Panc1 (cell line): ENCODE measurements at regions not wholly inside any gene's neighbourhood (a gene's known extent, or its start where the extent isn't known, plus 50 kb on each side); places are given as distances from the start of the nearest gene placed in this dataset.

Experiments
- ATAC-seq: fragments of 200-7000 bp; cut with Tn5 transposase; 2 replicates; pipeline ENCODE4 v1.9.1; 2020; ENCODE audit warnings: mild to moderate bottlenecking, moderate library complexity
- BruUV-seq: library from RNA; stranded (reverse); fragments of 400-500 nt; replicated peaks from 2 replicates; lab custom pipeline; 2021; lab: Mats Ljungman, UMichigan
- CTCF ChIA-PET: fragments of 300-600 bp; sonication (Branson Sonifier 250); formaldehyde crosslinking; loops from one replicate; lab custom pipeline; 2022; ENCODE audit warnings: antibody characterized with exemption; lab: Charles Lee
- POLR2A ChIA-PET: fragments of 300-600 bp; sonication (Branson Sonifier 250); formaldehyde crosslinking; loops from one replicate; lab custom pipeline; 2022; ENCODE audit warnings: antibody characterized with exemption; lab: Charles Lee
- DNase-seq: peaks from one replicate; pipeline ENCODE4 v3.0.0-alpha.2; 2010; ENCODE audit warnings: low read depth, low spot score
- H3K27ac ChIP-seq: 2 replicates; pipeline ENCODE4 v1.5.1; 2011; ENCODE audit warnings: mild to moderate bottlenecking, low read length, inconsistent platforms
- H3K27me3 ChIP-seq: fragments of 200-500 bp; sonication (Bioruptor generic); 2 replicates; pipeline ENCODE4 v1.6.0; 2014; ENCODE audit warnings: low read length, inconsistent platforms; ENCODE audit not compliant: control insufficient read depth, insufficient read depth
- H3K36me3 ChIP-seq: fragments of 200-500 bp; sonication (Bioruptor generic); 2 replicates; pipeline ENCODE4 v1.5.1; 2014; ENCODE audit warnings: inconsistent platforms, mild to moderate bottlenecking, low read length, moderate library complexity; ENCODE audit not compliant: control insufficient read depth, insufficient read depth
- H3K4me1 ChIP-seq: 2 replicates; pipeline ENCODE4 v1.5.1; 2011; ENCODE audit warnings: inconsistent platforms, mild to moderate bottlenecking, low read length, moderate library complexity; ENCODE audit not compliant: control insufficient read depth, insufficient read depth
- H3K4me3 ChIP-seq, 2 experiments: 2 replicates each; pipeline ENCODE4 v1.5.1; 2011 to 2012; ENCODE audit warnings: low read depth in 2 of 2, low read length in 2 of 2, mild to moderate bottlenecking in 2 of 2, inconsistent platforms in 1 of 2, moderate library complexity in 1 of 2
- H3K9me3 ChIP-seq: fragments of 200-500 bp; sonication (Bioruptor generic); 2 replicates; pipeline ENCODE4 v1.5.1; 2014; ENCODE audit warnings: low read depth, mild to moderate bottlenecking, inconsistent platforms, low read length, moderate library complexity; ENCODE audit not compliant: control insufficient read depth, insufficient read depth
- CTCF ChIP-seq: fragments of 450-650 bp; IDR thresholded peaks from 2 replicates; pipeline ENCODE4 v1.5.1; 2017; ENCODE audit warnings: mild to moderate bottlenecking
- POLR2AphosphoS5 ChIP-seq: IDR thresholded peaks from 2 replicates; pipeline ENCODE4 v1.6.1; 2012; ENCODE audit warnings: mild to moderate bottlenecking, low read depth, low read length, moderate library complexity
- REST ChIP-seq, 2 experiments: IDR thresholded peaks; 2 replicates each; pipeline ENCODE4 v1.6.1; 2011 to 2012; ENCODE audit warnings: low read depth in 2 of 2, control low read depth in 1 of 2, low read length in 1 of 2, mild to moderate bottlenecking in 1 of 2, moderate library complexity in 1 of 2; ENCODE audit not compliant: insufficient read depth in 1 of 2
- SIN3A ChIP-seq: IDR thresholded peaks from 2 replicates; pipeline ENCODE4 v1.6.1; 2012; ENCODE audit warnings: low read depth, mild to moderate bottlenecking, low read length, moderate library complexity, borderline replicate concordance; ENCODE audit not compliant: insufficient read depth
- TCF7L2 ChIP-seq: IDR thresholded peaks from 2 replicates; pipeline ENCODE4 v1.6.1; 2011; ENCODE audit warnings: mild to moderate bottlenecking, low read depth, low read length, inconsistent platforms
- in situ Hi-C: cut with HindIII; loops from 2 replicates; pipeline ENCODE4 v1.10.0; 2016; ENCODE audit warnings: low sequenced_read_pairs, low pct_unique_long_range_greater_than_20kb
- intact Hi-C: fragments of 100-400 bp; cut with micrococcal nuclease; formaldehyde crosslinking; loops from one replicate; pipeline ENCODE4 v1.10.0; 2022; ENCODE audit not compliant: unreplicated experiment

- no TSS peak for BruUV-seq
- intact Hi-C loops: no loop called here
Observed at GRCh38 chr18:26768385-26768784, 97.1 kb downstream of the AQP4 start.

GRCh38 chr18:26765498-26765897 is 100.0 kb downstream of the AQP4 start:
- H3K4me1 ChIP-seq: no peaks in the 10 kb centered on the region
- H3K9me3 ChIP-seq: no peaks in the 10 kb centered on the region
- no peak for DNase-seq
- BruUV-seq: no TSS peak
- ATAC-seq: no peak
- POLR2A ChIA-PET: no interaction called here
- in situ Hi-C loops (no loop called here), intact Hi-C loops (no loop called here)
- H3K4me3 ChIP-seq: no peak overlapping the region
- CTCF ChIA-PET: no interaction called here
- H3K27ac ChIP-seq: no peak overlapping the region
- no peaks in the 10 kb centered on the region for H3K27me3 ChIP-seq
- no peaks in the 10 kb centered on the region for H3K36me3 ChIP-seq
- TF ChIP-seq CTCF (no peak), REST (IDR thresholded peaks at IDR 0.05; ENCODE audit: insufficient read depth in 1 of 2, low read depth in 2 of 2, low read length in 1 of 2) (no peak), TCF7L2 (no peak), SIN3A (no peak), POLR2AphosphoS5 (no peak)

More at GRCh38 chr18:26768385-26768784, 97.1 kb downstream of the AQP4 start:
- Histone ChIP-seq H3K9me3 (no peaks in the 10 kb centered on the region), H3K4me1 (no peaks in the 10 kb centered on the region), H3K27ac (no peak overlapping the region), H3K27me3 (no peaks in the 10 kb centered on the region), H3K4me3 (no peak overlapping the region), H3K36me3 (no peaks in the 10 kb centered on the region)
- no peak for DNase-seq
- ATAC-seq: no peak
- no peak for TF ChIP-seq REST (IDR thresholded peaks at IDR 0.05; ENCODE audit: insufficient read depth in 1 of 2, low read depth in 2 of 2, low read length in 1 of 2)
- no peak for TF ChIP-seq CTCF
- TF ChIP-seq SIN3A: no peak
- no peak for TF ChIP-seq TCF7L2
- TF ChIP-seq POLR2AphosphoS5: no peak
- in situ Hi-C loops: no loop called here
- POLR2A ChIA-PET: no interaction called here
- CTCF ChIA-PET: no interaction called here
